ENCODE measurements at regions not wholly inside any gene's neighbourhood (a gene's known extent, or its start where the extent isn't known, plus 50 kb on each side); places are given as distances from the start of the nearest gene placed in this dataset.

- H3K4me2 ChIP-seq (ENCODE audit: low read depth, low read length): no peak overlapping the region
- H3K4me3 ChIP-seq (ENCODE audit: low read length): no peak overlapping the region
- TF ChIP-seq EZH2 (optimal IDR thresholded peaks at IDR 0.05; ENCODE audit: low read depth, low read length): no peak
- no peak for TF ChIP-seq CTCF (IDR thresholded peaks at IDR 0.05; ENCODE audit: low read length)
- TF ChIP-seq EZH2phosphoT487 (IDR thresholded peaks at IDR 0.05; ENCODE audit: low read length): no peak
- no peak for DNase-seq
- H3K27ac ChIP-seq (ENCODE audit: low read length): no peak overlapping the region
- no peaks in the 10 kb centered on the region for H3F3A ChIP-seq (ENCODE audit: insufficient read depth, low read length)
- no peaks in the 10 kb centered on the region for H3K79me2 ChIP-seq (ENCODE audit: low read length)
- no peaks in the 10 kb centered on the region for H3K9me3 ChIP-seq (replicated peaks; ENCODE audit: insufficient read depth, low read length)
- no peaks in the 10 kb centered on the region for H3K36me3 ChIP-seq (replicated peaks; ENCODE audit: insufficient read depth, low read length)
- H3K27me3 ChIP-seq (replicated peaks; ENCODE audit: insufficient read depth, low read length): no peaks in the 10 kb centered on the region
- H4K20me1 ChIP-seq (ENCODE audit: insufficient read depth, low read length): no peaks in the 10 kb centered on the region
- no peak overlapping the region for H2AFZ ChIP-seq (ENCODE audit: low read length)
- no peaks in the 10 kb centered on the region for H3K9me2 ChIP-seq (replicated peaks; ENCODE audit: insufficient read depth, low read length)
- no peak overlapping the region for H3K9ac ChIP-seq (ENCODE audit: low read length)
- H3K4me1 ChIP-seq (ENCODE audit: low read length): no peaks in the 10 kb centered on the region
Observed at GRCh38 chr4:127410644-127411043, 222.1 kb upstream of the INTU start.

GRCh38 chr4:127414951-127415606 lies 217.7 kb upstream of the INTU start:
- Histone ChIP-seq H2AFZ (ENCODE audit: low read length) (no peak overlapping the region), H3K27me3 (replicated peaks; ENCODE audit: insufficient read depth, low read length) (no peaks in the 10 kb centered on the region), H3K27ac (ENCODE audit: low read length) (no peak overlapping the region)

DNA sequence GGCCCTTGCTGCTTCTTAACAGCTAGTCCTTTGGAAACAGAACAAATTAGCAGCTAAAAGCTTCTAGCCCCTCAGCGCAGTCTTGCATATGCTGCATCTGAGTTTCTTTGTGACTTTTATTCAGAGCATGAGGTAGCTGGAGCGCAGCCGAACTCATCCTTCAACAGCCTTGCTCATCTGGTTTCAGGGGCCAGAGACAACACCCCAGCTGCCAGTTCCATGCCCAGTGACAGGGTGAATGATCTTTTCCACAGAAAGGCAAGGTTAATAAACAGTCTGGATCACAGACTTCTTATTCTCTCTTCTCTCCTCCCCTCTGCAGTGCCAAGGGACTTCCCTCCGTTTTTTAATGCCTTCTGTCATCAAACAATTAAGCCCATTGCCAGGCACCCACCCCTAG lies 216.6 kb upstream of the INTU start:
- Histone ChIP-seq H3K27ac (ENCODE audit: low read length) (no peak overlapping the region), H3K79me2 (ENCODE audit: low read length) (no peaks in the 10 kb centered on the region)
- TF ChIP-seq CTCF (IDR thresholded peaks at IDR 0.05; ENCODE audit: low read length) (no peak), EZH2 (optimal IDR thresholded peaks at IDR 0.05; ENCODE audit: low read depth, low read length) (no peak), EZH2phosphoT487 (IDR thresholded peaks at IDR 0.05; ENCODE audit: low read length) (no peak)

More at GRCh38 chr4:127414951-127415606, 217.7 kb upstream of the INTU start:
- TF ChIP-seq EZH2phosphoT487 (IDR thresholded peaks at IDR 0.05; ENCODE audit: low read length) (no peak), EZH2 (optimal IDR thresholded peaks at IDR 0.05; ENCODE audit: low read depth, low read length) (no peak), CTCF (IDR thresholded peaks at IDR 0.05; ENCODE audit: low read length) (no peak)
- no peak overlapping the region for H3K4me2 ChIP-seq (ENCODE audit: low read depth, low read length)
- no peaks in the 10 kb centered on the region for H3K9me3 ChIP-seq (replicated peaks; ENCODE audit: insufficient read depth, low read length)
- no peaks in the 10 kb centered on the region for H3K4me1 ChIP-seq (ENCODE audit: low read length)
- no peaks in the 10 kb centered on the region for H4K20me1 ChIP-seq (ENCODE audit: insufficient read depth, low read length)
- no peak overlapping the region for H3K9ac ChIP-seq (ENCODE audit: low read length)
- no peak overlapping the region for H3K4me3 ChIP-seq (ENCODE audit: low read length)
- H3K9me2 ChIP-seq (replicated peaks; ENCODE audit: insufficient read depth, low read length): no peaks in the 10 kb centered on the region
- no peaks in the 10 kb centered on the region for H3F3A ChIP-seq (ENCODE audit: insufficient read depth, low read length)
- H3K36me3 ChIP-seq (replicated peaks; ENCODE audit: insufficient read depth, low read length): no peaks in the 10 kb centered on the region
- H3K79me2 ChIP-seq (ENCODE audit: low read length): no peaks in the 10 kb centered on the region
- DNase-seq: no peak

More for the DNA sequence above, 216.6 kb upstream of the INTU start:
- Histone ChIP-seq H3F3A (ENCODE audit: insufficient read depth, low read length) (no peaks in the 10 kb centered on the region), H4K20me1 (ENCODE audit: insufficient read depth, low read length) (no peaks in the 10 kb centered on the region), H3K4me3 (ENCODE audit: low read length) (no peak overlapping the region), H3K9me3 (replicated peaks; ENCODE audit: insufficient read depth, low read length) (no peaks in the 10 kb centered on the region), H3K9ac (ENCODE audit: low read length) (no peak overlapping the region), H3K27me3 (replicated peaks; ENCODE audit: insufficient read depth, low read length) (no peaks in the 10 kb centered on the region), H3K4me1 (ENCODE audit: low read length) (no peaks in the 10 kb centered on the region), H3K4me2 (ENCODE audit: low read depth, low read length) (no peak overlapping the region), H3K9me2 (replicated peaks; ENCODE audit: insufficient read depth, low read length) (no peaks in the 10 kb centered on the region), H3K36me3 (replicated peaks; ENCODE audit: insufficient read depth, low read length) (no peaks in the 10 kb centered on the region), H2AFZ (ENCODE audit: low read length) (no peak overlapping the region)
- DNase-seq: no peak
